ENCODE measurements at regions not wholly inside any gene's neighbourhood (a gene's known extent, or its start where the extent isn't known, plus 50 kb on each side); places are given as distances from the start of the nearest gene placed in this dataset.

DNA sequence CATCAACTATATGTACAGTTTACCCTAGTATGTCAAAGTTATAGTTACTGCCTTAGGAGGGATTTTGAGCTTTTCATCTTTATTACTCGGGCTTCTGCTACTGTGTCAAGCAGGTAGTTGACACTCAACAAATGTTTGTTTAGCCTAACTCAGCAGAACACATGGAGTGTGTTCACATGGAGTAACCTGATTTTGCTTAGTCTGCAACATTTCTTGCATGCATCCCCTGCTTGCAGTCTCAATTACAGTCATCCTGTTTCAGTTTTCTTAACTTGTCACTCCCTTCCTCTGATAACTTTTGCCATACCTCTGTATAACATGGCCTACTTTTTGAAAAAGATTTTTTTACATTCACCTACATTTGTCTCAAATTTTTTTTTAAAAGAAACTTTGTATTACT, 135.5 kb downstream of the NMUR2 start:
- DNase-seq: no peak

DNA sequence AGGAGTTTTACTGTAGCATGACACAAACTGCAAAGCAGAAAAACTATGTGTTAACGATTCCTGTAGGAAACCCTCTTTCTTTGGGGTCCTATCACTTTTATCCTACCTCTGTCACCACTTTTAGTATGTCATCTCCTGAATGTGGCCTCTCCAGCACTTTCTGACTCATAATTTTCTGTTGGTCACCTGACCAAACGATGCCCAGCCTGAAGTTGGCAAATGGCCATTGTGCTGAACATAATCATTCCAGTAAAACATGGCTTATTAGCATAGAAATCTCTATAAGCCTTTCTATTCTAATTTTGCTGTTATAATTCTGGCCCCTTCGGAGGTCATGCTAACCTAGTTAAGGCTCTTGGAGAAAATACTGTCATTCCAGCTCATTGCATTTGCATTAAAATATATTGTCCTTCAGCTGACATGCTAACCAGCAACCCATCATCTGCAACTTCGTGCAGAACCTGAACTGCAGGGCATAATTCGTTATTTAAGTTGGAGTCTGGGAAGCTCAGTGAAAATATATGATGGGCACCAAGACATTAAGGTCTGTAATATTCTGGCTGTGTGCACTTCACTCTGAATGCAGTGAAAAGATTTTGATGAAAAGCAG, 140.3 kb downstream of the NMUR2 start:
- no peak for DNase-seq

DNA sequence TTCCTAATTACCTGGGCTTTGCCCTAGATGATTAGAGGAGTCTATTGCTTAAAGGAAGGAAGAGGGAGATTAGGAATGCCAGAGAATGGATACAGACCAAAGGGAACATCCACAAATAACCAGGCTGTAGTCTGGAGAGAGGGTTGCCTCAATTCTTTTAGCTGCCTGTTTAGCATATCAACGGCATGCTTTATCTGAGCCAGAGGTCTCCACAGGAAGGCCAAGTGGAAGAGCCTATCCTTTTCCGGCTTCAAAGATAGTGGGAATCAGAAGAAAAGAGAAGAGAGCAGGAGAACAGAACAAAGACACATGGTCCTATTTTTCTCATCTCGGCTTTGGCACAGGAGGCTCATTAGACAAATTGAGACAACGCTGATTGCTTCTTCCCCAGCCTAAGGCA, 142.4 kb downstream of the NMUR2 start:
- no peak for DNase-seq

DNA sequence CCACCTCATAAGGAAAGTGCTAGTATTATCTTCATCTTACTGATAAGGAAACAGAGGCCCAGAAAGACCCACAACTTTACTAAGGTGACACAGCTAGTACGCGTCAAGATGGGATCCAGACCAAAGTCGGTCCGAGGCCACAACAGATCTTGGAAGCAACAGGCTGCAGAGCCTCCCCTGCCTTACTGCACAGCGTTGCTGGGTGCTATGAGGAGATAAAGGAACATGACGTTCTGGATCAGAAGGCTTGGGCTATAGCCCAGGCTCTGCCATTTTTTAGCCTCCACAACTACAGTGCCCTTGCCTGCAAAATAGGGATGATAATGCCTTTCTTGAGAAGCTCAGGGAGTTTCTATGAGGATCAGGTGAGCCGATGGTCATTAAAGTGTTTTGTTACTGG, 144.1 kb downstream of the NMUR2 start:
- no peak for DNase-seq

DNA sequence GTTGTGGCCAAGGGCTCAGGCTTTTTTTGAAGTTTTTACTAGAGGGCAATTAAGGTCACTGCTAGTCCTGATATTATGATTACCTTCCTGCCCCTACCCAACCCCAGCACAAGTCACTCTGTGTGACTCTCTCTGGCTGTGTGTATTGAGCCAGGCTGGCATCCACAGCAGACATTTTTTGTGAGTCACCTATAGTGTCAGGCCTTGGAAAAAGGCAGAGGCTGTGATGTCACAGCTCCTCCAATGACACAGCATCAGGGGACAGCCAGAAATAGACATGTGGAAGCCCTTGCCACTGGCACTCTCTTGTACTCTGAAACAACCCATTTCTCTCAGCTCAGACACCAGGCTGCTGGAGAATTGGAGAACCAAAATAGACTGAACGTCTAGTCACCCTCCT, 145.4 kb downstream of the NMUR2 start:
- no peak for DNase-seq

DNA sequence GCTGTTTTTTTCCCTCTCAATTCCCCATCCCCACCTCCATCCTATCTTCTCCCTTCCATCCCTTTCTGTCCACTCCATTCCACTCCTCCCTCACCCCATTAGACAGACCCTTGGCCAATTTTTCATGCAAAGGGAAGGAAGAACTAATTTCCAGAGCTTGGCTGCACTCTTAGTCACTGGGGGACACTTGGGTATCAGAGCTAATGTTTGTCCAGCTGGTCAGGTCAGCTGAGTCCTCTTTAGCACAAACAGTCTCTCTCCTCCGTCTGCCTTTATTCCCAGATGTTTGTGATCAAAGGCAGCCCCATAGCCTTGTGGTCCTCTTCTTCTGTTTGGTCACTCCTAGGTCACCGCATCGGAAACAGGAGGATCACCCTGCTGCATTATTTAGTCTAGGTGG, 148.5 kb downstream of the NMUR2 start:
- no peak for DNase-seq

DNA sequence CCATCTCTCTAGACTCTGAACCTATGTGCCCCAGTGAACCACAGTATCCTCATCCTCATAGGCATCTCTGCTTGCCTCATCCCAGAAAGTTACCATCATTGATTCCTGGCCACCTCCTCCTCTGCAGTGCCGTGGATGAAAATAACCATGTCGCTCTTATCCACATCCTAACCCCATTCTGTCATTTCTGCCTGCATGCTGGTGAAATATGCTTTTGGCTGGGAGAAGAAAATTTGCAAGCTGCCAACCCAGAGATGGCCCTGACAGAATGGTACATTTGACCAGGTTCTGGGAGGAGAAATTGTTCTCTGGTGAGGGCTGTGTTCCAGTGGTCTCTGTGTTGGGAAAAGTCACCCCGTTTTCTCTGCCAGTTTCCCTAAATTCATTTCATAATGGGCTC, 149.7 kb downstream of the NMUR2 start:
- no peak for DNase-seq

DNA sequence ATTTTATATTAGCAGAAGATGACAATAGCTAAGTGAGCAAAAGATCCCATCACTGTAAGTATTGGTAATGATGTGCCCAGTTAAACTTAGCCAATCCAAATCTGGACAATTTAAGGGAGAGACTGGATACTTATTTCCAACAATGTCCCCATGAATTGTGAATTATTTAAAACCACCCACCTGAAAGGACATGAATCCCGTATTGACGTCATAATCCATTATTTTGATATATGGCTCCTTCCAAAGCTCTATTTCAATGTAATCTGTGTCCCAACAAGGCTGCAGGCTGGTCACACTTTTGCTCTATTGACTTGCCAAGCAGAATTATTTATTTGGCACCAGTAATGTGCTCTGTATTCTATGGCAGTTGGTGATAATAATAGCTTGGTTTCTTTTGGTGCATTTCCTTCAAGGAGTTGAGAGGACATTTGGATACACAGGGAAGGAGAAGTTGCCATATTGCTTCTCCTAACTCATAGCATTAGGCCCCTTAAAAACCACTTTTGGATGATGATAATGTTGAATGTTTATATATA, 157.2 kb downstream of the NMUR2 start:
- no peak for DNase-seq

DNA sequence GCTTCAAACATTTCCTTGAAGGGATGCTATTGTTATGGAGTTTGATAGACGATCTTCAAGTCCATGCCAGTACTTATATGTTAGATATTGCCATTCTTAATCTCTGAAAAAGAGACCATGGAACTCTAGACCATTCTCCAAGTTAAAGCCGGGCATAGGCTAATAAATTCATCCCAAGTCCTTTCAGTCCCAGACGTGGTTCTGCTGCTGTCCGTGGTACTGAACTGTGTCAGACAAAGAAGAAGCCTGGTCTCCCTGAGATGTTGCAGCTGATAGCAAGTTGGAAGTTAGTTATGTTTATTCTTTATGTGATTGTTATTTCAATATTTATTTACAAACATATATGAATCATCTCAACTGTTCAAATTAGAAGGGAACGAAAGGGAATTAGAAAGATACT, 158.7 kb downstream of the NMUR2 start:
- DNase-seq: no peak

DNA sequence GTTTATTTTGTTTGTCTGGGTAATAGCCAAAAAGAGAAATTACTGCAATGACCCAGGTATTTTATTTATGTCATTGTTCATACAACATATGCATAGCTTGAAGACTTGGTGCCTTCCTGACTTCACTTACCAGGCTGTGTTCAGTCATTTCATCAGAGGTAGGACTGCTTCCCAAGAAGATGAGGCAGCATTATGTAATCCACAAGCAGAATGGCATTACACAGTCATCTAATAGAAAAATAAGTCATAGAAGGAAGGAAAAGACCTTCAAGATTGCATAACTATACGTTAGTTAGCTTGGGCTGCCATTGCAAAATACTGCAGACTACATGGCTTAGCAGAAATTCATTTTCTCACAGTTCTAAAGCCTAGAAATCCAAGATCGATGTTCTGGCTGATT, 167.5 kb downstream of the NMUR2 start:
- no peak for DNase-seq

DNA sequence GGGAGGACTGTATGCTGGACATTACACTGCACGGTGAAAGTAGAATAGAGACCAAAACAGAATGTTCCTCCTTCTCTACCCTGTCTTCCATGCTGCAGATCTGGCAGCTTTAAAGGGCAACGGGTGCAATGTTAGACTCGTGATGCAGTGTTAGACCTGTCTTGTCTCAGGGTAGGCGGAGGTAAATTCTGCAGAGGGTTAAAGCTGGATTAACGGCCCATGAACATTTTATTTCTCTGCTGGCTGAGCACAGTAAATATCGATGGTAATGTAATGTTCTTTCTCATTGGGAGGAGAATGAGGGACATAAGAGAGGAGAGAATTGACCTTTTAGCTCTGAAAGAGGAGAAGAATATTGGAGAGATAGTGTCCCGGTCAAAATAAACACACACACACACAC, 178.9 kb downstream of the NMUR2 start:
- no peak for DNase-seq

DNA sequence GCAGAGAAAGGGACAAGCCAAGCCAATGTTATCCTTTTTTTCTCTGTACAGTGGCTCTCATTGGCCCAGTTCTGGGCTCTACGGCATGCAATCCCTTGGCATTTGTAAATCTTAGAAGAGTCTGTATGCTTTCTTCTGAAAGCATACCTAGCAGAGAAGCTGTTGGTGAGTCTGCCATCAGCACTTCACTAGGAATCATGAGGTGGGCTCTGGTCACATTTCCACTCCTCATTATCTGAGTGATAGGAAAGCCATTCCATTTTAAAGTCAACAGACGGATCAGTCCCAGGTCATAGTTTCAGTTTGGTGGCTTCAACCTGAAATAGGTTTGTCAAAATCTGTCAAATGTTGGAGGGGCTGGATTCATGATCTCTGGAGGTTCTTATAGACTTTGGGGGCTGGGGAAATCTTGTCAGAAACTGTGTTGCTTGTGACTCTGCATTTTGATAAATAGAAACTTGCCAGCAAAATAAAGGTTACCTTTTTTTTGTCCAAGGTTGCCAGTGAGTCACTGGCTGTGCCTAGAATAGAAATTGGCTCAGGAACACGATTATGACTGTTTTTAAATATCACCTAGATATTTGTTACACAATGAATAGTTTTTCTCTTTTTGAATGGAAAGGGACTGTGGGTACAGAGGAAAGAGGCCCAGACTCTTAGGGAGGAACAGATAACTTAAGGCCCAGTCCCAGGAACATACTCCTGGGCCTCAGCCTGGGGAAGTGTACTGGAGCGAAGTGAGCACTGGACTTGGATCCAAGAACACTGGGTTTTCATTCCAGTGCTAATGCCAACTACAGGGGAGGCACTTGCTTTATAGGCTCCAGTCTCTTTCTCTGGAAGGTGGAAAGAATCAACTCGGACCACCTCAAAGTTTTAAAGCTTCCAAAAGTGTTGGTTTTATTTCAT, 183.1 kb downstream of the NMUR2 start:
- DNase-seq: no peak

DNA sequence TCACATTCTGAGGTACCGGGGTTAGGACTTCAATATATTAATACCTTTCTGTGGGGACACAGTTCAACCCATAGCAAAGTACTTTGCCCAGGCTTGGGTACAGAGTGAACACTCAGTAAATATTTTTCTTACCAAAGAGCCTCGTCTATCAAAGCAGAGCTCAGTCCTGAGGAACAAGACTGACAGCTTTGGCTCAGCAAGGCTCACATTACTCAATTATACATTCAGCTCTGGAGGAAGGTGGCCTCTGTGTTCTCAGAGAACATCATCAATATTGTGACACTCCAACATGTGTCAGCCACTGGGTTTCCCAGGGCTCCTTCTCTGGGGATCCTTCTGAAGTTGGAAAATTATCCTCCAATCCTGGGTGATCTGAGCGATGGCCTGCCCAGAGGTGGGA, 186.4 kb downstream of the NMUR2 start:
- no peak for DNase-seq

DNA sequence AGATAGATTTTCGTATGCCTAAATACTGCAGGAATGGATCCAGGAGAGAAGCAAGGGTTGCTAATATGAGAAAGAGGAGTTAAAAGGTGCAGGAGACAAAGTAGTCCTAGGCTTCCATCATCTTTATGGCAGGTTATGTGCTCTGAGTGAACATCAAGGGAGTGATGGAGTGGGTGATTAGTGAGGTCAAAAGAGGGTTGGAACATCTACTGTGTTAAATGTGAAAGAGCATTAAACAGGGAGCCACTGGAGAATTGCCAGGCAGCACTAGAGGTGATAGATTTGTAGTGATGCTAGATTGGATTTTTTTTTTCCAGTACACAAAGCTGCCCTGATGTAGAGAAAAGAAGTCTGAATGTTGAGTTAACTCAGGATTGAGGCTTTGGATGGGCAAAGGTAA, 199.3 kb downstream of the NMUR2 start:
- no peak for DNase-seq

DNA sequence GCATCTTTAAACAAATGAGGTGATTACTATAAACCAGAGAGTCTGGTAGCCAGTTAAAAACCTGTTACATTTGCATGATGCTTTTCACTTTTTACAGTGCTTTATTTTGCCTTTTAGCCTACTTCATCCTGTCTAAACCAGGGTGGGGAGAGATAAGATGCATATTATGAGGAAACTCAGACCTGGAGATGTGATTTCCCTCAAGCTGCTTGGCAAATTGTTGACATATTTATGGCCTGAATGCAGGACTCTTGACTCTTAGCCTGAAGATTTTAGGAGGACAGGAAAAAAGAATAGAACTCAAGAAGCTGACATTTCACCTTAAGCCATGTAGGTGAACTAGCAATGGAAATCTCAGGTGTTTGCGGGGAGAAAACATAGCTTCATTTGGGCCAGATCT, 202.8 kb downstream of the NMUR2 start:
- no peak for DNase-seq

DNA sequence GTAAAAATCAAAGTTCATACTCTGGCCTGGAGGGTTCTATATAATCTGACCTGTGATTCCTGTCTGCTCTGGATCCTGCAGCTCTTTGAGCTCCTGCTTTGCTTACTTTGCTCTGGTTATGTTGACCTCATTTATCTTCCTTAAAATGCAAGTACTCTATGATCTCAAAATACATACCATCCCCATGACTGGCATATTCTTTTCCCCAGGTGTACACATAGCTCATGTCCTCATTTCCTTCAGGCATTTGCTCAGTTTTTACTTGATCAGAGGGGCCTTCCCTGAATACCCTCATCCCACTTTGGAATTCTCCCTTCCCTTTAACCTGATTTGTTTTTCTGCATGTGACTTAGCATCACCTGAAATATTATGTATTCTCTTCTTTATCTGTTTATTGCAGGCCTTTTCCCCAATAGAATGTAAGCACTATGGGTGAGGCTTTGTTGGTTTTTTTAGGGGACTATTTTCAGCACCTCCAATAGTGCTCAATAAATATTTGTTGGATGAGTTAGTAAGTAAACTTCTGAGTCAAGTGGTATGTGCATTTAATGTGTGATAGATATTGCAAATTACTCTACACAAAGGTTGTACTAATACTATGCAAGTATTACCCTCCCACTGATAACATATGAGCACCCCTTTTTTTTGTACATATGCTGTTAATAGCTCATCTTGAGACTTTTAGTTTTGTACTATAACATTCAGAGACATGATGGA, 211.5 kb downstream of the NMUR2 start:
- DNase-seq: no peak

DNA sequence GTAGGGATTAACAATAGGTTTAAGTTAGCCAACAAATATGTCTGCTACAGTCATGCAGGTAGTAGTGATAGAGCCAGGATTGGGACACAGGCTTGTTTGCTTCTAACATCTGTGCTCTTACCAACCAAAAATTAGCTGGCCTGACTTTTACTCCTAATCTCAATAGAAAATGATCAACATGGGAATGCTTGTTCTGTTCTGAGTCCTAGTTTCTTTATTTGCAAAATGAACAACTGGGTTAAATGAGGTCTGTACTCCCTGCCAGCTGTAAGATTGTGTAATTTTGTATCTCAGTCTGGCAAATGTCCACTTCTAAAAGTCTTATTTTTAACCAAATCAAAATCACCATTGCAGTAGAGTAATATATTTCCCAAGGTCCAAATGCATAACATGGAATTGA, 216.8 kb downstream of the NMUR2 start:
- DNase-seq: no peak

DNA sequence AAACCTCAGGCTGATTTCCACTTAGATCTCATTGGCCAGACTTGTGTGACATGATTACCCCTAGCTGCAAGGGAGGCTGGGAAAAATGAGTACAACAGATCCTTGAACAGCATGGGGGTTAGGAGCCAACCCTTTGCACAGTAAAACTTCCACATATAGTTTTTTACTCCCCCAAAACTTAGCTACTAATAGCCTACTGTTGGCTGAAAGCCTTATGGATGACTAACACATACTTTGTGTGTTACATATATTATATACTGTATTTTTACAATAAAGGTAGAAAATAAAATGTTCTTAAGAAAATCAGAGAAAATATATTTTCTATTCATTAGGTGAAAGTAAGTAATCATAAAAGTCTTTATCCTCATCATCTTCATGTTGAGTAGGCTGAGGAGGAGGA, 217.4 kb downstream of the NMUR2 start:
- no peak for DNase-seq

DNA sequence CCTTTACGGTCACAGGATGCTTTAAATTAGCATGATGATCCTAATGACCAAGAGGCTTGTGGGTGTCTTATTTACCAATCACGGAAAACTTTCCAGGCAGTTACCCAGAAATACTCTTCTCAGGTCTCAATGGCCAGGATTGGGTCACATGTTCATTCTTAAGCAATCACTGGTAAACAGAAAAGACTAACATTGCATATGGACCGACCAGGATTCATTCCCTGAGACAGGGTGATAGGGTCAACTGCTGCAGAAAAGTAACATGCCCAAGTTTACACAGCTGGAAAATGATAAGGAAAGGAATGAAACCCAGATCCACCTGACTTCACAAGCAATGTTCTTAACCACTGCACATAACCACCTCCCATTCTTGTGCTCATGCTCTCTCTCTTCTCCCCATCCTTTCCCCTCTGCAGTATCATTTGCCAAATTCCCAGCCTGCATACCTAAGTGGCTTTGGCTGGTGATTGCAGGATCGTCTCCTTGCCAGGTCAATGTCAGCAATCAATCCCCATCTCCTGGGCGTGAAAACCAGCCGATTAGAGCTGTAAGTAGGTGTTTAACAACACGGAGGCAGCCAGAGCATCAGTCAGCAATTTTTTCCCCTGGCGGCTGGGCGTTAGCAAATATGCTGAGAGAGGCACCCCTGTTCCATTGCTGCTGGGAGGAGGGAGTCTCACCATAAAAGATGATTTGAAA, 219.4 kb downstream of the NMUR2 start:
- DNase-seq: no peak

DNA sequence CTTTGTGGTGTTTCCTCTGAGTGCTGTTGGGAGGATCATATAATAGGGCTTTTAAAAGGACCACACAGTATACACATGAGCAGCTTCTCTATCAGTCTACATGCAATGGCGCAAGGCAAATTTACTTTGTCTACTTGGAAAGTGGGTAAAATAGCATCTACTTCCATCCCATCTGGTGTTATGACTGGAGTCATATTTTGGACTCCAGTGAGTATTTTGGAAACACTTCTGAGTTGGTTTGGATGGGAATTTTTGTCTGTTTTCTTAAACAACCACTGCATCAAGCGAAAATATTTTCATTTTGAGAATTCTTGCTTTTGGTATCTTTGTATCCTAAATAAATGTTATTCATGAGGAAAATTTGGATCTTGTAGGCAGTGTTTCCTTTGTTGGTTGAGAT, 220.8 kb downstream of the NMUR2 start:
- no peak for DNase-seq

DNA sequence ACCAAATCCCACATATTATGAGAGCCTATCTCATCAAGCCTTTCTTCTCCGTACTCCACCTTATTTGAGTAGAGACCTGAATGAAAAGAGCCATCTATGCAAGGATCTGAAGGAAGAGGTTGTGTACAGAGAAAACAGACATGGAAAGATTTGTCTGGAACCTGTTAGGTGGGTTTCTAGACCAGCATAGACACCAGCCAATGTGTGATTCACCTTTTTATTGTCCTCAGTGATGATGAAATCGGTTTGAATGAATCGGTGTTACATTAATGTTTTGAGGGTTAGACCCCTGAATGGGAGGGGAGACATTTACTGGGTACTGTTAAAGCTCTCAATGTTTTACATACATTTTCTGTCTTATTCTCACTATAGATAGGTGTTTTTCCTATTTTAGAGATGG, 223.6 kb downstream of the NMUR2 start:
- DNase-seq: no peak

DNA sequence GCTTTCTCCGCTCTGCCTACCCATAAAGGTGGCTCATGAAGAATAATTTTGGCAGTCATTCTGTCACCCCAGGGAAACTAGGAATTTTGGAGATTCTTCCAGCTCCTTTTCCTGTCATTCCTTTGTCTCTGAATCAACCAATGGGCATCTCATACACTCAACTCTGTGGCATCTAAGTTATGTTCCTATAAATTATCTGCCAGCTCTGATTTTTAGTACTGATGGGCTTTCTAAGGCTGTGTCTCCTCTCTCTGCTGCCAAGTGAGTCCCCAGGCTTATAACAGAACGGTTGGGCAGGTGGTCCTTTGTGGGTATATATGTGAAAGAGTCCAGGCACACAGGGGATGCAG, 226.8 kb downstream of the NMUR2 start:
- no peak for DNase-seq

DNA sequence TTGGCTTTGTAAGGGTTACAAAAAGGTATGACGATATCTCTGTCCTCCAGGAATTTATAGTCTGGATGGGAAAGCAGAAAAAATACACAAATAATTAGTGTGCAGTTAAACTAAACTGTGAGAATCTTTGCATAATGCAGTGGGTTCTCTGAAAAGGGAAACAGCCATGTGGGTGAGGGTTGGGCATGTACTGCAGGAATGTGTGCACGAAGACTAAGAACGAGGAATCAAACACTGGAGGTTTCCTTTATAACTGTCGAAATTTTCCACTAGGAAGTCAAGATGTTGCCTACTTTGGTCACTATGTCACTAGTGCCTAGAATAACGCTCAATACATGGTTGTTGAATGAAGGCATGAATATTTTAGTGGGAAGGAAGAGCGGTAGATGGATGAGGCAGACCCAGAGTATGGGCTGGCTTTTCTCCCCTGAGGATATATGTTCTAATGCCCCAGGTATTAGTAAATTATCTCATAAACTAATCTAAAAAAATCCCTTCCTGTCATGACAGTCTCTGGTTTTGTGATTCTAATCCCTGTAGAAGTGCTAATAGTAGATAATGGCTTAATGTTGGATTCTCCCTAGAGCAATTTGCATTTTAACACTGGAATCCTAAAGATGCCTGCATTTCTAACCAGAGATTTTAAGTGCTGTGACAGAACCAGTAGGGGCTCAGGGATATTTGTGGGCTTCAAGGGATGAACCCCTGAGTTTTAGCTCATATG, 227.3 kb downstream of the NMUR2 start:
- no peak for DNase-seq
